LNCAP (cell line): ENCODE measurements at regions not wholly inside any gene's neighbourhood (a gene's known extent, or its start where the extent isn't known, plus 50 kb on each side); places are given as distances from the start of the nearest gene placed in this dataset.

Source experiments
- TF ChIP-seq, protein P1 (sequence below): fragments of 450-650 bp; IDR thresholded peaks from 2 replicates; pipeline ENCODE4 v1.5.1; 2017; ENCODE audit warnings: mild to moderate bottlenecking

DNA sequence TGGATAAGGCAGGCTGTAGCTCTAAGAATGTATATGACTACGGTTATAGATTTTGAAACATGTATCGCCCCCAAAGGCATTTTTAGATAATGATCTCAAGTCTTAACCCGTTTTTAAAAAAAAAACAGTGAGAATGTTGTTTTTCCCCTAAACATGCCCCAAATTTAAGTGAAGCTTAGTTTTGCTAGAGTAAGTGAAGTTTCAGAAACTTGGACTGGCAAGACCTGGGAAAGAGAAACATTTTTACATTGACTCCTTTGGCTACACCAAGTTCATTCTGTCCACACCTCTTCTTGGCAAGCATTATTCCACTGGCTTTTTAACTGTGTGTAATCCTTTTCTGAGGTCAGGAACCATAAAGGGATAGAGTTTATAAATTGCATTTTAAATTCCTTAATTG lies 216.7 kb upstream of the CELF2 start:
- TF ChIP-seq, protein P1, sequence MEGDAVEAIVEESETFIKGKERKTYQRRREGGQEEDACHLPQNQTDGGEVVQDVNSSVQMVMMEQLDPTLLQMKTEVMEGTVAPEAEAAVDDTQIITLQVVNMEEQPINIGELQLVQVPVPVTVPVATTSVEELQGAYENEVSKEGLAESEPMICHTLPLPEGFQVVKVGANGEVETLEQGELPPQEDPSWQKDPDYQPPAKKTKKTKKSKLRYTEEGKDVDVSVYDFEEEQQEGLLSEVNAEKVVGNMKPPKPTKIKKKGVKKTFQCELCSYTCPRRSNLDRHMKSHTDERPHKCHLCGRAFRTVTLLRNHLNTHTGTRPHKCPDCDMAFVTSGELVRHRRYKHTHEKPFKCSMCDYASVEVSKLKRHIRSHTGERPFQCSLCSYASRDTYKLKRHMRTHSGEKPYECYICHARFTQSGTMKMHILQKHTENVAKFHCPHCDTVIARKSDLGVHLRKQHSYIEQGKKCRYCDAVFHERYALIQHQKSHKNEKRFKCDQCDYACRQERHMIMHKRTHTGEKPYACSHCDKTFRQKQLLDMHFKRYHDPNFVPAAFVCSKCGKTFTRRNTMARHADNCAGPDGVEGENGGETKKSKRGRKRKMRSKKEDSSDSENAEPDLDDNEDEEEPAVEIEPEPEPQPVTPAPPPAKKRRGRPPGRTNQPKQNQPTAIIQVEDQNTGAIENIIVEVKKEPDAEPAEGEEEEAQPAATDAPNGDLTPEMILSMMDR, result no peak

DNA sequence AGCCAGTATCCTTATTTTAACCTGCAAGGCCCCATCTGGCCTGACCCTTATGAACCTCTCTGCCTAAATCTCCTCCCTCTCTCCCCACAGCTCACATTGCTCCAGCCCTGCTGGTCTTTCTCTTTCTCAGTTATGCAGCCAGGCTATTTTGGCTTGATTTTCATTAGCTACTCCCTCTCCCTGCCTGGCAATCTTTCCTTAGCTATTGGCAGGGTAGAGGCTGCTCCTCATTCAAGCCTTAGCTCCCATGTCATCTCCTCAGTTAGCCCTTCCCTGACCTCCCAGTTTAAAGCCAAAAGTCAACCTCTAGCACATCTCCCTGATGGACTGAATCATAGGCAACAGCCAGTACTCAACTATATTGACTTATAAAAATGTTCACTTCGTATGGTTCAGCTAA lies 214.4 kb upstream of the CELF2 start:
- TF ChIP-seq, protein P1, result no peak

DNA sequence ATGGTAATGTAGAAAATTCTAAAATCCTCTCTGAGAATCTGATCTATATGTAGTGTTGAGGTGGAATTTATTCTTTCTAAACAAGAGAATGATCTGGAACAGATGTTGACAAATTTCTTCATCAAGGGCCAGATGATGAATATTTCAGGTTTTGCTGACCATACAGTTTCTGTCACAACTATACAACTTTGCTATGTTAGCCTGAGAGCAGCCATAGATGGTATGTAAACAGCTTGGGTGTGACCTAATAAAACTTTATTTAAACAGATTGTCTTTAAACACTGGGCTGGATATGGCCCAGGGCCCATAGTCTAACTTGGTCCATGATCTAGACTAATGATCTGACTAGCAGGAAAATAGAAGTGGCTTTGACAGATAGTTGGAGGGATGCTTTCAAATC lies 213.6 kb upstream of the CELF2 start:
- TF ChIP-seq, protein P1, result no peak

DNA sequence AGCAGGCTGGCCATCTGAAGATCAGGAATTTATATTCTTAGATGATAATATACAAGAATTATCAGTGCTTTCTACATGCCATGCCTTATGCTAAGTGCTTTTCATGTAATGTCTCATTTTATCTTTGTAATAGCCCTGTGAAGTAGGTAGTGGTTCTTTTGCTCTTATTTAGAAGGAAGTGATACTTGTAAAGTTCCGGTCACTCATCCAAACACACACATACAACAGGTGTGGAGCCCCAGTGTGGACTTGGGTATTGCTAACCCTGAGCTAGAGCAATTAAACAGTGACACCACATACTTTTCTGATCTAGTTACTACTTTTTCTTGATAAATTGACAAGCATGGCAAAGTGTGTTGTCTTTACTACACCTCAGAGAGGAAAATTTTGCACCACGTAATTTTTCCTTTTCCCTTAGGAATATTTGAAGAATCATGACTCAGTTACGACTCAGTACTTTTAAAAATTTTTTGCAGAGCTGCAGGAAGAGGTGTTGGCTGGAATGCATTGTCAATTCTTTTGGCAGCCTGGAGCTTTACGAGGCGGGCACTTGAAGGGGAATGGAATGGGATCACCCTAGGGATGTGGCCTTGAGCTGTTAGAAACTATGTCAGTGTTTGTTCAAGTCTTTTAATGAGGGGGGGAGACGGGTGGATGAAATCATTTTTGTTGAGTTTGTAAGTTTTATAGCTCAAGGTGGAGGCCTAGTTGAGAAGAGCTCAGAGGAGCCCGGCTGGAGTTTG lies 212.5 kb upstream of the CELF2 start:
- TF ChIP-seq, protein P1, result no peak

DNA sequence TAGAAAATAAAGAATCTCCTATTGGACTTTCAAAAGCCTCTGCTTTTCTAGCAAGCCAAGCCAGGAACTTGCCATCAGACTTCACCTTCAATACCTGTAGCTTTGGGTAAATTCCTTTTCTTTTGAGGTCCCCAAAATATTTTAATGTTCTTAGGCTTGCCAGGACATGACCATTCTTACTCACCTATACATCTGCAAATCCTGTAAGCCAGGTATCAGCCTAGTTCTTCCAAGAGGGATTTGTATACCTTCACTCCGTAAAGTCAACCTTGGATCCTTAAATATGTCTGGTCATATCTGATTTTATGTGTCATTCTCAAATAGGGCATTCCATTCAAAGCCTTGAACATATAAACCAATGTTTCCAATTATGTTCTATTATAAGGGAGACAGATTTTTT lies 210.6 kb upstream of the CELF2 start:
- TF ChIP-seq, protein P1, result no peak

DNA sequence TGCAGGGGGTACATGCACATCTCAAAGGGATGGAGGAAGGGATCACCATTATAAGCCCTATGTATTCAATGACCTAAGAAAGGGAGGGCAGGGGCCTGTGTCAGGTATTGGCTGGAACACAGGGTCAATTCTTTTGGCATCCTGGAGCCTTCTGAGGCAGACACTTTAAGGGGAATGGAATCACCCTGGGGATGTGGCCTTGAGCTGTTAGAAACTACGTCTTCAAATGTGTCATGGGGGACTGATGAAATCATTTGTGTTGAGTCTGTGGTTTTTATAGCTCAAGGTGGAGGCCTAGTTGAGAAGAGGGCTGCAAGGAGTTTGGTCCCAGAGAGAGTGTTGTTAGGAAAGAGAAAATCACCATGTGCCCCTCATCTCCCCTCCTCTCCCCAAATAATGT lies 206.1 kb upstream of the CELF2 start:
- TF ChIP-seq, protein P1, result no peak

DNA sequence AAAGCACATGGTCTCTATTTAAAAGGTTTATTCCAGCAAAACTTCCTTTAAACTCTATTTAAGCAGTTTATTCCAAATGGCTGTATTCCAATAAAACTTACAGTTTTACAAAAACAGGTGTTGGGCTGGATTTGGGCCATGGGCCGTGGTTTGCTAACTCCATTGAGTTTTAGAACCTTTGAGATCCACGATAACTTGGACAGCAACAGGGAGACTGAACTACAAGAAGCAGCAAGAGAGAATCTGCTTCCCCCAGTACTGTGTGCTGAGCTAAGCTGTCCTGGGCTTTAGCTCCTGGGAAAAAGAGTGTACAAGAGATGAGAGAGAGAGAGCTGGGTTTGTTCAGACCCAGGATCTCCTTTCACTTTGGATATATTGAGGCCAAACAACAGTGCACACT lies 204.0 kb upstream of the CELF2 start:
- TF ChIP-seq, protein P1, result no peak

DNA sequence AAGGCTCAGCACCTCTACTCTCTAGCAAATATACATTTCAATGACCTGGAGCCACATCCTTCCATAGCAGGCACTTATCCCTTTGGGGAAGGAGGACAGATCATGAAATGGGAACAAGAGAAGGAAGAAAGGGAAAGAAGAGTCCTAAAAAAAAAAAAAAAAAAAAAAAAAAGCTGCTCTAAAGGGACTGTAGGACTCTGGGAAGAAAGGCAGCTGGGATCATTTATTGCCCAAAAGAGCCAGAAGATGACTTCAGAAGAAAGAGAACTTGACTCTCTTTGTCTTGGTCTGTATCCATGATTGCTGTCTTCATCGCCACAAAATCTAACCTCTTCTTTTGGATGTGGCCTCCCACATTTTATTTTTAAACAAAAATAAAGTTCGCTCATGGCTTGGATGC lies 203.6 kb upstream of the CELF2 start:
- TF ChIP-seq, protein P1, result no peak
